ENCODE measurements at regions not wholly inside any gene's neighbourhood (a gene's known extent, or its start where the extent isn't known, plus 50 kb on each side); places are given as distances from the start of the nearest gene placed in this dataset.
"Not testable (repeated sequence)": the region's sequence is repeated elsewhere in the genome, so short reads cannot be mapped to it uniquely, and the experiment has no call there.

GRCh38 chr6:93675856-93676417 lies 256.6 kb upstream of the EPHA7 start:
- Histone ChIP-seq H3K36me3 (ENCODE audit: control insufficient read depth, insufficient read depth, low read length) (no peaks in the 10 kb centered on the region), H3K9me3 (ENCODE audit: control insufficient read depth, low read length) (no peaks in the 10 kb centered on the region)

GRCh38 chr6:93663111-93663510 lies 243.8 kb upstream of the EPHA7 start:
- no peaks in the 10 kb centered on the region for H3K9me3 ChIP-seq (ENCODE audit: control insufficient read depth, low read length)
- no peaks in the 10 kb centered on the region for H3K36me3 ChIP-seq (ENCODE audit: control insufficient read depth, insufficient read depth, low read length)
- H3K4me3 ChIP-seq (ENCODE audit: extremely low read depth, insufficient read depth, low read length, poor library complexity, severe bottlenecking), result no peak overlapping the region
- H3K4me1 ChIP-seq (ENCODE audit: control insufficient read depth, insufficient read depth, low read length, poor library complexity, severe bottlenecking), result no peaks in the 10 kb centered on the region
- H3K27ac ChIP-seq (ENCODE audit: low read depth, low read length, severe bottlenecking), result no peak overlapping the region
- 67 to 82% methylated on average over 1 of the region's 1 CpG for WGBS, 2 experiments (ENCODE audit: insufficient coverage in 2 of 2)

More at GRCh38 chr6:93675856-93676417, 256.6 kb upstream of the EPHA7 start:
- Histone ChIP-seq H3K4me1 (ENCODE audit: control insufficient read depth, insufficient read depth, low read length, poor library complexity, severe bottlenecking) (peaks cover 30% of the 10 kb centered on the region), H3K27ac (ENCODE audit: low read depth, low read length, severe bottlenecking) (no peak overlapping the region), H3K4me3 (ENCODE audit: extremely low read depth, insufficient read depth, low read length, poor library complexity, severe bottlenecking) (no peak overlapping the region)
- no CpG with 5 or more reads among the region's 1 CpG for WGBS, 2 experiments (ENCODE audit: insufficient coverage in 2 of 2)

- WGBS, 2 experiments (ENCODE audit: insufficient coverage in 2 of 2), result 90 to 100% methylated on average over 1 to 2 of the region's 2 CpGs
- H3K4me1 ChIP-seq (ENCODE audit: control insufficient read depth, insufficient read depth, low read length, poor library complexity, severe bottlenecking), result no peaks in the 10 kb centered on the region
- H3K9me3 ChIP-seq (ENCODE audit: control insufficient read depth, low read length), result no peaks in the 10 kb centered on the region
Observed at GRCh38 chr6:93654548-93654947, 235.2 kb upstream of the EPHA7 start.

GRCh38 chr6:93644611-93645010 lies 225.3 kb upstream of the EPHA7 start:
- H3K27ac ChIP-seq (ENCODE audit: low read depth, low read length, severe bottlenecking), result no peak overlapping the region
- no peaks in the 10 kb centered on the region for H3K36me3 ChIP-seq (ENCODE audit: control insufficient read depth, insufficient read depth, low read length)
- H3K4me3 ChIP-seq (ENCODE audit: extremely low read depth, insufficient read depth, low read length, poor library complexity, severe bottlenecking), result no peak overlapping the region
- no peaks in the 10 kb centered on the region for H3K4me1 ChIP-seq (ENCODE audit: control insufficient read depth, insufficient read depth, low read length, poor library complexity, severe bottlenecking)
- H3K9me3 ChIP-seq (ENCODE audit: control insufficient read depth, low read length), result no peaks in the 10 kb centered on the region
- WGBS, 2 experiments (ENCODE audit: insufficient coverage in 2 of 2), result 100% methylated on average over 1 to 2 of the region's 5 CpGs

More at GRCh38 chr6:93654548-93654947, 235.2 kb upstream of the EPHA7 start:
- H3K27ac ChIP-seq (ENCODE audit: low read depth, low read length, severe bottlenecking), result no peak overlapping the region
- no peaks in the 10 kb centered on the region for H3K36me3 ChIP-seq (ENCODE audit: control insufficient read depth, insufficient read depth, low read length)
- H3K4me3 ChIP-seq (ENCODE audit: extremely low read depth, insufficient read depth, low read length, poor library complexity, severe bottlenecking), result no peak overlapping the region

- no peaks in the 10 kb centered on the region for H3K4me1 ChIP-seq (ENCODE audit: control insufficient read depth, insufficient read depth, low read length, poor library complexity, severe bottlenecking)
- H3K36me3 ChIP-seq (ENCODE audit: control insufficient read depth, insufficient read depth, low read length), result no peaks in the 10 kb centered on the region
- H3K9me3 ChIP-seq (ENCODE audit: control insufficient read depth, low read length), result no peaks in the 10 kb centered on the region
- H3K27ac ChIP-seq (ENCODE audit: low read depth, low read length, severe bottlenecking), result no peak overlapping the region
- no peak overlapping the region for H3K4me3 ChIP-seq (ENCODE audit: extremely low read depth, insufficient read depth, low read length, poor library complexity, severe bottlenecking)
Observed at GRCh38 chr6:93639126-93639525, 219.8 kb upstream of the EPHA7 start.

GRCh38 chr6:93636987-93637664 lies 217.8 kb upstream of the EPHA7 start:
- not testable (repeated sequence) for H3K4me1 ChIP-seq (ENCODE audit: control insufficient read depth, insufficient read depth, low read length, poor library complexity, severe bottlenecking); H3K9me3 ChIP-seq (ENCODE audit: control insufficient read depth, low read length); H3K4me3 ChIP-seq (ENCODE audit: extremely low read depth, insufficient read depth, low read length, poor library complexity, severe bottlenecking); H3K36me3 ChIP-seq (ENCODE audit: control insufficient read depth, insufficient read depth, low read length); H3K27ac ChIP-seq (ENCODE audit: low read depth, low read length, severe bottlenecking)
- 88 to 90% methylated on average over 27 to 30 of the region's 38 CpGs for whole genome bisulfite sequencing, 2 experiments (ENCODE audit: insufficient coverage in 2 of 2)

- WGBS, 2 experiments (ENCODE audit: insufficient coverage in 2 of 2), result 92 to 94% methylated on average over 2 of the region's 3 CpGs
- Histone ChIP-seq H3K9me3 (ENCODE audit: control insufficient read depth, low read length) (no peaks in the 10 kb centered on the region), H3K36me3 (ENCODE audit: control insufficient read depth, insufficient read depth, low read length) (no peaks in the 10 kb centered on the region), H3K4me3 (ENCODE audit: extremely low read depth, insufficient read depth, low read length, poor library complexity, severe bottlenecking) (no peak overlapping the region), H3K27ac (ENCODE audit: low read depth, low read length, severe bottlenecking) (no peak overlapping the region), H3K4me1 (ENCODE audit: control insufficient read depth, insufficient read depth, low read length, poor library complexity, severe bottlenecking) (no peaks in the 10 kb centered on the region)
Observed at GRCh38 chr6:93624408-93624807, 205.0 kb upstream of the EPHA7 start.

GRCh38 chr6:93621442-93621841 lies 202.1 kb upstream of the EPHA7 start:
- Histone ChIP-seq H3K36me3 (ENCODE audit: control insufficient read depth, insufficient read depth, low read length) (no peaks in the 10 kb centered on the region), H3K4me3 (ENCODE audit: extremely low read depth, insufficient read depth, low read length, poor library complexity, severe bottlenecking) (no peak overlapping the region), H3K4me1 (ENCODE audit: control insufficient read depth, insufficient read depth, low read length, poor library complexity, severe bottlenecking) (no peaks in the 10 kb centered on the region), H3K9me3 (ENCODE audit: control insufficient read depth, low read length) (no peaks in the 10 kb centered on the region), H3K27ac (ENCODE audit: low read depth, low read length, severe bottlenecking) (no peak overlapping the region)
- WGBS, 2 experiments (ENCODE audit: insufficient coverage in 2 of 2), result no CpG with 5 or more reads among the region's 1 CpG

- no peaks in the 10 kb centered on the region for H3K4me1 ChIP-seq (ENCODE audit: control insufficient read depth, insufficient read depth, low read length, poor library complexity, severe bottlenecking)
- H3K9me3 ChIP-seq (ENCODE audit: control insufficient read depth, low read length), result no peaks in the 10 kb centered on the region
- WGBS, 2 experiments (ENCODE audit: insufficient coverage in 2 of 2), result 89 to 100% methylated on average over 1 to 3 of the region's 7 CpGs
- H3K36me3 ChIP-seq (ENCODE audit: control insufficient read depth, insufficient read depth, low read length), result no peaks in the 10 kb centered on the region
- H3K4me3 ChIP-seq (ENCODE audit: extremely low read depth, insufficient read depth, low read length, poor library complexity, severe bottlenecking), result no peak overlapping the region
- H3K27ac ChIP-seq (ENCODE audit: low read depth, low read length, severe bottlenecking), result no peak overlapping the region
Observed at GRCh38 chr6:93604951-93605350, 185.6 kb upstream of the EPHA7 start.

- WGBS, 2 experiments (ENCODE audit: insufficient coverage in 2 of 2), result no CpG with 5 or more reads among the region's 1 CpG
- H3K36me3 ChIP-seq (ENCODE audit: control insufficient read depth, insufficient read depth, low read length), result no peaks in the 10 kb centered on the region
- H3K27ac ChIP-seq (ENCODE audit: low read depth, low read length, severe bottlenecking), result no peak overlapping the region
- H3K9me3 ChIP-seq (ENCODE audit: control insufficient read depth, low read length), result no peaks in the 10 kb centered on the region
- no peaks in the 10 kb centered on the region for H3K4me1 ChIP-seq (ENCODE audit: control insufficient read depth, insufficient read depth, low read length, poor library complexity, severe bottlenecking)
- H3K4me3 ChIP-seq (ENCODE audit: extremely low read depth, insufficient read depth, low read length, poor library complexity, severe bottlenecking), result no peak overlapping the region
Observed at GRCh38 chr6:93592417-93592816, 173.1 kb upstream of the EPHA7 start.

GRCh38 chr6:93586306-93586705 lies 166.9 kb upstream of the EPHA7 start:
- Histone ChIP-seq H3K4me3 (ENCODE audit: extremely low read depth, insufficient read depth, low read length, poor library complexity, severe bottlenecking) (no peak overlapping the region), H3K9me3 (ENCODE audit: control insufficient read depth, low read length) (no peaks in the 10 kb centered on the region), H3K4me1 (ENCODE audit: control insufficient read depth, insufficient read depth, low read length, poor library complexity, severe bottlenecking) (no peaks in the 10 kb centered on the region), H3K27ac (ENCODE audit: low read depth, low read length, severe bottlenecking) (no peak overlapping the region), H3K36me3 (ENCODE audit: control insufficient read depth, insufficient read depth, low read length) (no peaks in the 10 kb centered on the region)
- no CpG with 5 or more reads among the region's 1 CpG for WGBS, 2 experiments (ENCODE audit: insufficient coverage in 2 of 2)

All from mesodermal cell (in vitro differentiated cells).